MCF 10A (cell line): ENCODE measurements at regions not wholly inside any gene's neighbourhood (a gene's known extent, or its start where the extent isn't known, plus 50 kb on each side); places are given as distances from the start of the nearest gene placed in this dataset.

Source experiments
- BruUV-seq: library from RNA; stranded (reverse); fragments of 400-500 nt; replicated peaks from 2 replicates; lab custom pipeline; 2021; lab: Mats Ljungman, UMichigan
- CTCF ChIA-PET: fragments of 300-600 bp; sonication (Branson Sonifier 250); formaldehyde crosslinking; extraction: SDS; loops from one replicate; lab custom pipeline; 2021; ENCODE audit warnings: antibody characterized with exemption, inconsistent platforms; lab: Yijun Ruan, JAX
- POLR2A ChIA-PET: fragments of 300-600, 350-650 bp; sonication (Branson Sonifier 250); formaldehyde crosslinking; extraction: SDS; loops from one replicate; lab custom pipeline; 2020; ENCODE audit warnings: antibody characterized with exemption, inconsistent platforms; lab: Yijun Ruan, JAX
- DNase-seq: peaks from one replicate; pipeline ENCODE4 v3.0.0-alpha.2; 2018; ENCODE audit not compliant: unreplicated experiment
- H3K27ac Mint-ChIP-seq: one replicate; pipeline ENCODE4 v1.8.0; 2022; ENCODE audit warnings: mild to moderate bottlenecking, low read depth, mixed read lengths; ENCODE audit not compliant: unreplicated experiment
- H3K27me3 Mint-ChIP-seq: one replicate; pipeline ENCODE4 v1.8.0; 2022; ENCODE audit warnings: mixed read lengths; ENCODE audit not compliant: insufficient read depth, unreplicated experiment
- H3K36me3 Mint-ChIP-seq: one replicate; pipeline ENCODE4 v1.8.0; 2022; ENCODE audit warnings: mild to moderate bottlenecking, moderate library complexity, mixed read lengths; ENCODE audit not compliant: insufficient read depth, unreplicated experiment
- H3K4me1 Mint-ChIP-seq: one replicate; pipeline ENCODE4 v1.8.0; 2022; ENCODE audit warnings: mixed read lengths; ENCODE audit not compliant: insufficient read depth, unreplicated experiment
- H3K4me3 Mint-ChIP-seq: one replicate; pipeline ENCODE4 v1.8.0; 2022; ENCODE audit warnings: mild to moderate bottlenecking, moderate library complexity, mixed read lengths; ENCODE audit not compliant: unreplicated experiment
- H3K9me3 Mint-ChIP-seq: one replicate; pipeline ENCODE4 v1.8.0; 2022; ENCODE audit warnings: mixed read lengths; ENCODE audit not compliant: unreplicated experiment
- CTCF ChIP-seq: fragments of 200-600 bp; IDR thresholded peaks from one replicate; pipeline ENCODE4 v1.8.0; 2022; ENCODE audit warnings: antibody characterized with exemption, mild to moderate bottlenecking; ENCODE audit not compliant: unreplicated experiment
- intact Hi-C: fragments of 100-400 bp; cut with micrococcal nuclease; formaldehyde crosslinking; loops from 2 replicates; pipeline ENCODE4 v1.14.1; 2022

- intact Hi-C loops, result no loop called here
- CTCF ChIA-PET, result interaction anchor here (0.9 to 4.0 kb wide), 2 partner anchors 10 to 41 kb away, joined by 7 to 18 read pairs; no protein-coding TSS in a partner anchor
- POLR2A ChIA-PET, result no interaction called here
- no peak for DNase-seq
- H3K27ac Mint-ChIP-seq, result no peak overlapping the region
- no TSS peak for BruUV-seq
- H3K27me3 Mint-ChIP-seq, result peaks cover 49% of the 10 kb centered on the region
- no peaks in the 10 kb centered on the region for H3K4me1 Mint-ChIP-seq
- H3K36me3 Mint-ChIP-seq, result no peaks in the 10 kb centered on the region
- H3K4me3 Mint-ChIP-seq, result no peak overlapping the region
- no peaks in the 10 kb centered on the region for H3K9me3 Mint-ChIP-seq
- TF ChIP-seq CTCF, result no peak
These were observed 117.6 kb upstream of the RUNX3 start for GRCh38 chr1:25047506-25048240.

- DNase-seq, result no peak
- ChIA-PET CTCF (interaction anchor here (0.6 to 4.0 kb wide), 3 partner anchors 9 to 474 kb away, joined by 3 to 18 read pairs (median 3); no protein-coding TSS in a partner anchor), POLR2A (no interaction called here)
- no peaks in the 10 kb centered on the region for H3K9me3 Mint-ChIP-seq
- H3K27me3 Mint-ChIP-seq, result peaks cover 46% of the 10 kb centered on the region
- intact Hi-C loops, result no loop called here
- H3K4me3 Mint-ChIP-seq, result no peak overlapping the region
- no peaks in the 10 kb centered on the region for H3K36me3 Mint-ChIP-seq
- H3K4me1 Mint-ChIP-seq, result no peaks in the 10 kb centered on the region
- BruUV-seq, result no TSS peak
- no peak overlapping the region for H3K27ac Mint-ChIP-seq
- TF ChIP-seq CTCF, result no peak
These were observed 116.1 kb upstream of the RUNX3 start for GRCh38 chr1:25046194-25046532.

GRCh38 chr1:25045480-25046193, 115.6 kb upstream of the RUNX3 start:
- no peaks in the 10 kb centered on the region for H3K4me1 Mint-ChIP-seq
- CTCF ChIA-PET, result interaction anchor here (0.6 to 4.0 kb wide), 4 partner anchors 8 to 689 kb away, joined by 3 to 18 read pairs (median 3); no protein-coding TSS in a partner anchor
- no peaks in the 10 kb centered on the region for H3K36me3 Mint-ChIP-seq

More at GRCh38 chr1:25045480-25046193, 115.6 kb upstream of the RUNX3 start:
- no peak for DNase-seq
- Mint-ChIP-seq H3K4me3 (no peak overlapping the region), H3K27me3 (peaks cover 46% of the 10 kb centered on the region), H3K9me3 (no peaks in the 10 kb centered on the region), H3K27ac (no peak overlapping the region)
- POLR2A ChIA-PET, result no interaction called here
- no peak for TF ChIP-seq CTCF
- BruUV-seq, result no TSS peak
- intact Hi-C loops, result no loop called here
